B cell (primary cell): ENCODE measurements at regions not wholly inside any gene's neighbourhood (a gene's known extent, or its start where the extent isn't known, plus 50 kb on each side); places are given as distances from the start of the nearest gene placed in this dataset.

Experiments used
- ATAC-seq: fragments of 200-7000 bp; cut with Tn5 transposase; one replicate; pipeline ENCODE4 v1.10.0; 2021; ENCODE audit warnings: low read depth, mild to moderate bottlenecking, moderate number of reproducible peaks, moderate library complexity
- CTCF ChIA-PET: fragments of 350-600 bp; sonication (Branson Sonifier 250); formaldehyde crosslinking; loops from one replicate; lab custom pipeline; 2021; ENCODE audit warnings: antibody characterized with exemption, inconsistent platforms; lab: Charles Lee
- POLR2A ChIA-PET: fragments of 350-600 bp; sonication (Branson Sonifier 250); formaldehyde crosslinking; loops from one replicate; lab custom pipeline; 2021; ENCODE audit warnings: antibody characterized with exemption; lab: Charles Lee
- DNase-seq: peaks from one replicate; pipeline ENCODE4 v3.0.0; 2013
- H2AFZ ChIP-seq: 2 replicates; pipeline ENCODE4 v1.6.1; 2012; ENCODE audit warnings: mild to moderate bottlenecking, low read depth, low read length; ENCODE audit not compliant: insufficient read depth, poor library complexity, severe bottlenecking
- H3K27ac ChIP-seq, 2 donors: 1 replicate in 1 of 2; 2 replicates in 1 of 2; pipeline ENCODE4 v1.5.1; 2012 to 2013; ENCODE audit warnings: low read length in 2 of 2, mild to moderate bottlenecking in 2 of 2, moderate library complexity in 1 of 2
- H3K27me3 ChIP-seq, 4 experiments: fragments of 200-600 bp in 1 of 4; sonication (generic) in 1 of 4; replicated peaks in 1 of 4; 1 replicate in 2 of 4; 2 replicates in 2 of 4; pipeline versions ENCODE4 v1.6.1 to v1.7.0; 2013 to 2016; ENCODE audit warnings: low read length in 3 of 4, mild to moderate bottlenecking in 2 of 4, mixed read lengths in 1 of 4, moderate library complexity in 1 of 4; ENCODE audit not compliant: insufficient read depth in 4 of 4, control insufficient read depth in 3 of 4; ENCODE audit errors: control extremely low read depth in 1 of 4
- H3K36me3 ChIP-seq, 2 experiments: replicated peaks in 1 of 2; 1 replicate in 1 of 2; 2 replicates in 1 of 2; pipeline versions ENCODE4 v1.6.1 to v1.7.1; 2013; ENCODE audit warnings: low read length in 1 of 2; ENCODE audit not compliant: insufficient read depth in 2 of 2, control insufficient read depth in 1 of 2; ENCODE audit errors: control extremely low read depth in 1 of 2, extremely low read depth in 1 of 2
- H3K4me1 ChIP-seq, 2 donors: fragments of 200-600 bp in 1 of 2; sonication (generic) in 1 of 2; 1 replicate in 1 of 2; 2 replicates in 1 of 2; pipeline versions ENCODE4 v1.5.1 to v1.6.1; 2013 to 2017; ENCODE audit warnings: low read length in 2 of 2; ENCODE audit not compliant: control insufficient read depth in 2 of 2, insufficient read depth in 2 of 2
- H3K4me2 ChIP-seq: replicated peaks from 2 replicates; pipeline ENCODE3; 2012; ENCODE audit warnings: mild to moderate bottlenecking, low read depth, low read length; ENCODE audit not compliant: poor library complexity, severe bottlenecking
- H3K4me3 ChIP-seq, 5 experiments: fragments of 200-600 bp in 1 of 5; sonication (generic) in 1 of 5; 1 replicate in 3 of 5; 2 replicates in 2 of 5; pipeline versions ENCODE4 v1.5.1 to v1.7.0; 2011 to 2016; ENCODE audit warnings: low read length in 4 of 5, mild to moderate bottlenecking in 4 of 5, low read depth in 2 of 5, control low read depth in 1 of 5, moderate library complexity in 1 of 5; ENCODE audit not compliant: insufficient read depth in 1 of 5; ENCODE audit errors: control extremely low read depth in 1 of 5, extremely low read depth in 1 of 5
- H3K79me2 ChIP-seq: fragments of 200-600 bp; sonication (generic); one replicate; pipeline ENCODE4 v1.6.0; 2016; ENCODE audit warnings: low read length; ENCODE audit not compliant: control insufficient read depth, insufficient read depth
- H3K9ac ChIP-seq: fragments of 200-600 bp; sonication (generic); 2 replicates; pipeline ENCODE4 v1.6.1; 2017; ENCODE audit warnings: mild to moderate bottlenecking, low read length, moderate library complexity
- H3K9me3 ChIP-seq, 3 donors: one replicate each; pipeline versions ENCODE4 v1.6.1 to v1.7.1; 2013; ENCODE audit warnings: low read length in 2 of 3; ENCODE audit not compliant: control insufficient read depth in 2 of 3, insufficient read depth in 1 of 3; ENCODE audit errors: control extremely low read depth in 1 of 3
- H4K20me1 ChIP-seq: 2 replicates; pipeline ENCODE4 v1.6.0; 2012; ENCODE audit warnings: mild to moderate bottlenecking, low read length; ENCODE audit not compliant: insufficient read depth, control insufficient read depth, poor library complexity, severe bottlenecking
- H3K27ac Mint-ChIP-seq: one replicate; pipeline ENCODE4 v1.8.0; 2021; ENCODE audit warnings: mixed read lengths
- H3K27me3 Mint-ChIP-seq: one replicate; pipeline ENCODE4 v1.8.0; 2021; ENCODE audit warnings: mixed read lengths
- H3K4me1 Mint-ChIP-seq: one replicate; pipeline ENCODE4 v1.8.0; 2021; ENCODE audit warnings: mixed read lengths
- H3K4me3 Mint-ChIP-seq: one replicate; pipeline ENCODE4 v1.8.0; 2021; ENCODE audit warnings: mixed read lengths
- H3K9me3 Mint-ChIP-seq: one replicate; pipeline ENCODE4 v1.8.0; 2022; ENCODE audit warnings: mixed read lengths; ENCODE audit not compliant: insufficient read depth
- CTCF ChIP-seq: fragments of 200-600 bp; IDR thresholded peaks from one replicate; pipeline ENCODE4 v1.8.0; 2022; ENCODE audit warnings: antibody characterized with exemption, mild to moderate bottlenecking
- EZH2 ChIP-seq: IDR thresholded peaks from 2 replicates; pipeline ENCODE4 v1.6.1; 2012; ENCODE audit warnings: borderline replicate concordance, low read depth, mild to moderate bottlenecking, moderate library complexity, low read length; ENCODE audit not compliant: insufficient read depth, poor library complexity, severe bottlenecking
- WGBS: methylation state at CpG from one replicate; pipeline ENCODE4 v1.1.5; 2013; ENCODE audit warnings: missing lambda C conversion rate; ENCODE audit not compliant: insufficient coverage; 5-methylcytosine and 5-hydroxymethylcytosine counted together
- intact Hi-C: fragments of 100-400 bp; cut with micrococcal nuclease; formaldehyde crosslinking; loops from one replicate; pipeline ENCODE4 v1.10.0; 2022

GRCh38 chr4:20554134-20554533 is 146.1 kb upstream of the PACRGL start:
- no peaks in the 10 kb centered on the region for H3K79me2 ChIP-seq
- no peaks in the 10 kb centered on the region for H3K9me3 ChIP-seq
- CTCF ChIA-PET: no interaction called here

GRCh38 chr4:20565075-20565721 is 135.1 kb upstream of the PACRGL start:
- WGBS: 67% methylated on average over 1 of the region's 7 CpGs
- H3K9me3 Mint-ChIP-seq: no peaks in the 10 kb centered on the region

More at GRCh38 chr4:20554134-20554533, 146.1 kb upstream of the PACRGL start:
- no peaks in the 10 kb centered on the region for H3K9me3 Mint-ChIP-seq
- H4K20me1 ChIP-seq: no peaks in the 10 kb centered on the region
- POLR2A ChIA-PET: no interaction called here
- H3K27ac ChIP-seq: no peak overlapping the region
- ATAC-seq: no peak
- no peaks in the 10 kb centered on the region for H3K27me3 Mint-ChIP-seq
- H2AFZ ChIP-seq: no peak overlapping the region
- H3K4me3 Mint-ChIP-seq: no peak overlapping the region
- no peak for TF ChIP-seq CTCF
- no peak for TF ChIP-seq EZH2
- intact Hi-C loops: no loop called here
- no peak for DNase-seq
- H3K4me1 ChIP-seq: no peaks in the 10 kb centered on the region
- no peaks in the 10 kb centered on the region for H3K27me3 ChIP-seq
- no peak overlapping the region for H3K27ac Mint-ChIP-seq
- 100% methylated on average over 1 of the region's 2 CpGs for WGBS
- H3K4me1 Mint-ChIP-seq: no peaks in the 10 kb centered on the region
- no peak overlapping the region for H3K9ac ChIP-seq
- no peak overlapping the region for H3K4me2 ChIP-seq
- no peaks in the 10 kb centered on the region for H3K36me3 ChIP-seq
- H3K4me3 ChIP-seq: no peak overlapping the region

More at GRCh38 chr4:20565075-20565721, 135.1 kb upstream of the PACRGL start:
- H3K27me3 ChIP-seq: no peaks in the 10 kb centered on the region
- H3K79me2 ChIP-seq: no peaks in the 10 kb centered on the region
- no peak for DNase-seq
- no peaks in the 10 kb centered on the region for H4K20me1 ChIP-seq
- H3K4me2 ChIP-seq: no peak overlapping the region
- TF ChIP-seq CTCF (no peak), EZH2 (no peak)
- no peak overlapping the region for H3K4me3 ChIP-seq
- ChIA-PET POLR2A (no interaction called here), CTCF (no interaction called here)
- Mint-ChIP-seq H3K4me1 (no peaks in the 10 kb centered on the region), H3K27me3 (no peaks in the 10 kb centered on the region), H3K27ac (no peak overlapping the region), H3K4me3 (no peak overlapping the region)
- H3K36me3 ChIP-seq: no peaks in the 10 kb centered on the region
- intact Hi-C loops: no loop called here
- H3K27ac ChIP-seq: no peak overlapping the region
- H3K9me3 ChIP-seq: no peaks in the 10 kb centered on the region
- no peak overlapping the region for H3K9ac ChIP-seq
- no peaks in the 10 kb centered on the region for H3K4me1 ChIP-seq
- ATAC-seq: no peak
- H2AFZ ChIP-seq: no peak overlapping the region
